Adrenal gland (tissue), 9 donors: ENCODE measurements at regions not wholly inside any gene's neighbourhood (a gene's known extent, or its start where the extent isn't known, plus 50 kb on each side); places are given as distances from the start of the nearest gene placed in this dataset.

Source experiments
- DNase-seq, 7 donors: peaks; one replicate each; pipeline ENCODE4 v3.0.0-alpha.2; 2019 to 2020
- H3K27ac ChIP-seq, 5 donors: fragments of 200-600 bp; sonication (generic) in 4 of 5; 1 replicate in 3 of 5; 2 replicates in 2 of 5; pipeline versions ENCODE4 v1.5.1 to v1.8.0; 2016 to 2020; ENCODE audit warnings: mild to moderate bottlenecking in 1 of 5
- H3K27me3 ChIP-seq: fragments of 200-600 bp; 2 replicates; pipeline ENCODE4 v1.8.0; 2021
- H3K36me3 ChIP-seq, 2 donors: fragments of 200-600 bp; replicated peaks in 1 of 2; 1 replicate in 1 of 2; 2 replicates in 1 of 2; pipeline versions ENCODE4 v1.5.1 to v1.8.0; 2018 to 2022
- H3K4me1 ChIP-seq, 2 donors: fragments of 200-600 bp; replicated peaks in 1 of 2; 1 replicate in 1 of 2; 2 replicates in 1 of 2; pipeline versions ENCODE4 v1.5.1 to v1.8.0; 2018 to 2021
- H3K4me3 ChIP-seq, 4 donors: fragments of 200-600 bp; sonication (generic) in 3 of 4; one replicate each; pipeline ENCODE4 v1.5.1; 2016 to 2018
- H3K9me3 ChIP-seq, 3 donors: fragments of 200-600 bp; sonication (generic) in 1 of 3; replicated peaks in 1 of 3; 1 replicate in 2 of 3; 2 replicates in 1 of 3; pipeline versions ENCODE4 v1.5.1 to v1.8.0; 2016 to 2021
- CTCF ChIP-seq, 6 experiments: fragments of 450-650 bp in 4 of 6; fragments of 200-600 bp in 2 of 6; sonication (generic) in 1 of 6; IDR thresholded peaks; 1 replicate in 5 of 6; 2 replicates in 1 of 6; pipeline versions ENCODE4 v1.5.1 to v1.8.0; 2016 to 2021; ENCODE audit warnings: antibody characterized with exemption in 6 of 6, mild to moderate bottlenecking in 2 of 6, moderate library complexity in 1 of 6
- POLR2A ChIP-seq, 2 donors: fragments of 450-650 bp; IDR thresholded peaks; one replicate each; pipeline ENCODE4 v1.6.1; 2017; ENCODE audit warnings: antibody characterized with exemption in 2 of 2, mild to moderate bottlenecking in 2 of 2, moderate library complexity in 1 of 2
- WGBS, 4 donors: extraction: QIAGEN DNeasy Blood & Tissue Kit in 2 of 4; methylation state at CpG; one replicate each; pipeline versions ENCODE4 v1.1.5 to v1.1.7; 2013 to 2017; 5-methylcytosine and 5-hydroxymethylcytosine counted together
- intact Hi-C, 2 donors: fragments of 100-400 bp; cut with DNase I; formaldehyde crosslinking; loops; one replicate each; pipeline versions ENCODE4 v1.14.1 to v1.15.0; 2022 to 2023
- donor health status: healthy with polysubstance abuse.
- donor health status: Bipolar disorder and iron deficiency.
- donor health status: DM: yes; HTN: yes; CAD: no.
- donor health status: DM: no; HTN: no; CAD: no.
- donor health status: DM: no; HTN: no; CAD: no.

- intact Hi-C loops: no loop called here
- Histone ChIP-seq H3K9me3 (no peaks in the 10 kb centered on the region), H3K4me1 (no peaks in the 10 kb centered on the region), H3K27me3 (peaks cover 8% of the 10 kb centered on the region), H3K4me3 (no peak overlapping the region), H3K36me3 (no peaks in the 10 kb centered on the region), H3K27ac (no peak overlapping the region)
- no peak for DNase-seq
- TF ChIP-seq POLR2A (IDR thresholded peaks at IDR 0.05) (no peak), CTCF (IDR thresholded peaks at IDR 0.05) (no peak)
- WGBS, 4 donors: 62 to 72% (median 63%) methylated on average over 1 to 2 of the region's 2 CpGs; no CpG with 5 or more reads in 1 of the 4 donors
Observed at GRCh38 chr6:1020837-1021236, 291.1 kb upstream of the FOXQ1 start.

DNA sequence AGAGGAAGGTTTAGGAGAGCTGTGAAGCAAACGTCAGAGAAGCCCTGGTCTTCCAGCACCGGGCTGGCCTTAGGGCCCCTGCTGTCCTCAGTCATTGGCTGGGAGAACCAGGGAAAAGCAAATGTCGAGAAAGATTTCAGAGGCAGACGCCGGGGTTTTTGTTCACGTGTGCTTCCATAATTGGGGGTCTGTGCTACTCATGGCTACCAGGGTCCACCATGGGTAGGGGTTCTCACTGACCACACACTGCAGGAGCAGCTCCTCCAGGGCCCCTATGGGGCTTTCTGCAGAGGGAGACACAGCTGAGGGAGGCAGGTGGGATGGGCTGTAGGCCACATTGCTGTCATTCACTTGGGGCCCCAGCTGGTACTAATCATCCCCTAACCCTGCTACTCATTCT, 291.8 kb upstream of the FOXQ1 start:
- 82 to 87% (median 85%) methylated on average over 6 of the region's 6 CpGs for WGBS, 4 donors
- Histone ChIP-seq H3K27me3 (peaks cover 6% of the 10 kb centered on the region), H3K4me3 (no peak overlapping the region), H3K27ac (no peak overlapping the region), H3K9me3 (no peaks in the 10 kb centered on the region), H3K36me3 (no peaks in the 10 kb centered on the region), H3K4me1 (no peaks in the 10 kb centered on the region)
- intact Hi-C loops: no loop called here
- DNase-seq: no peak
- TF ChIP-seq CTCF (IDR thresholded peaks at IDR 0.05): no peak

GRCh38 chr6:1018041-1018440, 293.9 kb upstream of the FOXQ1 start:
- Histone ChIP-seq H3K27me3 (peaks cover 6% of the 10 kb centered on the region), H3K9me3 (no peaks in the 10 kb centered on the region), H3K27ac (no peak overlapping the region), H3K36me3 (no peaks in the 10 kb centered on the region), H3K4me1 (no peaks in the 10 kb centered on the region), H3K4me3 (no peak overlapping the region)
- no peak for DNase-seq
- 66 to 81% (median 75%) methylated on average over 3 of the region's 3 CpGs for WGBS, 4 donors
- no peak for TF ChIP-seq CTCF (IDR thresholded peaks at IDR 0.05)
- TF ChIP-seq POLR2A (IDR thresholded peaks at IDR 0.05): no peak
- intact Hi-C loops: no loop called here

DNA sequence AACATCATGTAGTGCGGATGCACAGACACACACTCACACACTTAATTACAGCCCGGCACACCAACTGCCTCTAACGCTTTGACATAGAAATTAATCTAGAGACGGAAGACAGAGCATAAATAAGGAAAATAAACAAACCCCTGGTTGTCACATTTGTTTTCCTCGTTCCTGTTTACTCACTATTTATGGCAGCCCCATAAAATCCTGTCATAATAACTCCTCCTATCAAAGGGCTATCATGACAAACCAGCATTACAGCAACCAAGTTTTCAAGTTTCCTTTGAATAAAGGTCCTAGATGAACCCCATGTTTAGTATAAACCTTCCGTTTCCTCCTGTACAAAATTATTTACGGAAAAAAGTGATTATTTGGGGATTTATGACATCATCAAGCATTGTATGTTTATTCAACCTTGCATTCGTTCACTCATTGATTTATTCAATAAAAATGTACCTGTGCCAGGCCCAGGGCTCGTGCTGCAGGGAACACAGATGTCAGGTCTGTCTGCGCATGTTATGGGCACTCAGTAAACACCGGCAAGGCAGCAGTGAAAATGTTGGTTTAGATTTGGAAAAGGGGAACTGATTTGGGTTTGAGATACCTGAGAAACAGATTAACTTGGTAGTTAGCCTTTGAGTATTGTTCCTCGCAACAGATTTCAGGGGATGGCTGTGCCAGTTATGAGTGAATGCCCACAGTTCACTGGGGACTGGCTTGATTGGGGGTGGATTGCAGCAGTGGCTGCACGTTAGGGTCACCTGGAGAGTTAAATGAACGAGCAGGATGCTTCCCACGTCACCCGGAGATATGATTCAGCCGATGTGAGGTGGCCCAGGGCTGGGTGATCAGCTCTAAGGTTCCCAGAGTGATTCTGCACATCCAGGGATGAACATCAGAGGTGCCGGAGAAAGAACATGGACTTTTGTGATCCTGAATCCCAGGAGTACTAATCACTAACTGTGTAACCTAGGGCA, 295.3 kb upstream of the FOXQ1 start:
- H3K4me1 ChIP-seq: no peaks in the 10 kb centered on the region
- H3K27me3 ChIP-seq: peaks cover 6% of the 10 kb centered on the region
- intact Hi-C loops: no loop called here
- H3K9me3 ChIP-seq: no peaks in the 10 kb centered on the region
- no peak overlapping the region for H3K4me3 ChIP-seq
- DNase-seq: no peak
- H3K36me3 ChIP-seq: no peaks in the 10 kb centered on the region
- no peak for TF ChIP-seq CTCF (IDR thresholded peaks at IDR 0.05)
- no peak for TF ChIP-seq POLR2A (IDR thresholded peaks at IDR 0.05)
- H3K27ac ChIP-seq: no peak overlapping the region
- 64 to 71% (median 66%) methylated on average over 18 of the region's 18 CpGs for WGBS, 4 donors
